Suprapubic skin (tissue), 3 donors: ENCODE measurements at regions not wholly inside any gene's neighbourhood (a gene's known extent, or its start where the extent isn't known, plus 50 kb on each side); places are given as distances from the start of the nearest gene placed in this dataset.

ENCODE experiments used
- POLR2A ChIP-seq, 2 donors: fragments of 450-650 bp; IDR thresholded peaks; one replicate each; pipeline ENCODE4 v1.6.1; 2017; ENCODE audit warnings: antibody characterized with exemption in 2 of 2, mild to moderate bottlenecking in 2 of 2, moderate library complexity in 2 of 2
- TF ChIP-seq, protein P1 (sequence below), 2 donors: fragments of 200-600 bp in 1 of 2; fragments of 450-650 bp in 1 of 2; sonication (generic) in 1 of 2; IDR thresholded peaks; one replicate each; pipeline ENCODE4 v1.5.1; 2016 to 2019; ENCODE audit warnings: antibody characterized with exemption in 2 of 2, mild to moderate bottlenecking in 1 of 2, moderate library complexity in 1 of 2

GRCh38 chr1:192958871-192959270, 100.3 kb downstream of the UCHL5 start:
- TF ChIP-seq, protein P1, sequence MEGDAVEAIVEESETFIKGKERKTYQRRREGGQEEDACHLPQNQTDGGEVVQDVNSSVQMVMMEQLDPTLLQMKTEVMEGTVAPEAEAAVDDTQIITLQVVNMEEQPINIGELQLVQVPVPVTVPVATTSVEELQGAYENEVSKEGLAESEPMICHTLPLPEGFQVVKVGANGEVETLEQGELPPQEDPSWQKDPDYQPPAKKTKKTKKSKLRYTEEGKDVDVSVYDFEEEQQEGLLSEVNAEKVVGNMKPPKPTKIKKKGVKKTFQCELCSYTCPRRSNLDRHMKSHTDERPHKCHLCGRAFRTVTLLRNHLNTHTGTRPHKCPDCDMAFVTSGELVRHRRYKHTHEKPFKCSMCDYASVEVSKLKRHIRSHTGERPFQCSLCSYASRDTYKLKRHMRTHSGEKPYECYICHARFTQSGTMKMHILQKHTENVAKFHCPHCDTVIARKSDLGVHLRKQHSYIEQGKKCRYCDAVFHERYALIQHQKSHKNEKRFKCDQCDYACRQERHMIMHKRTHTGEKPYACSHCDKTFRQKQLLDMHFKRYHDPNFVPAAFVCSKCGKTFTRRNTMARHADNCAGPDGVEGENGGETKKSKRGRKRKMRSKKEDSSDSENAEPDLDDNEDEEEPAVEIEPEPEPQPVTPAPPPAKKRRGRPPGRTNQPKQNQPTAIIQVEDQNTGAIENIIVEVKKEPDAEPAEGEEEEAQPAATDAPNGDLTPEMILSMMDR (IDR thresholded peaks at IDR 0.05) = no peak
- no peak for TF ChIP-seq POLR2A (IDR thresholded peaks at IDR 0.05)
